Gastrocnemius medialis (tissue), 4 donors: ENCODE measurements at regions not wholly inside any gene's neighbourhood (a gene's known extent, or its start where the extent isn't known, plus 50 kb on each side); places are given as distances from the start of the nearest gene placed in this dataset.

Source experiments
- POLR2A ChIP-seq, 2 donors: fragments of 450-650 bp; IDR thresholded peaks; one replicate each; pipeline ENCODE4 v1.6.1; 2017; ENCODE audit warnings: antibody characterized with exemption in 2 of 2, mild to moderate bottlenecking in 2 of 2, moderate library complexity in 2 of 2
- TF ChIP-seq, protein P1 (sequence below), 5 experiments: fragments of 450-650 bp in 3 of 5; fragments of 200-600 bp in 2 of 5; sonication (generic) in 2 of 5; IDR thresholded peaks in 4 of 5; conservative IDR thresholded peaks in 1 of 5; 1 replicate in 4 of 5; 2 replicates in 1 of 5; pipeline ENCODE4 v1.5.1; 2016 to 2019; ENCODE audit warnings: antibody characterized with exemption in 5 of 5, mild to moderate bottlenecking in 3 of 5, moderate library complexity in 3 of 5

DNA sequence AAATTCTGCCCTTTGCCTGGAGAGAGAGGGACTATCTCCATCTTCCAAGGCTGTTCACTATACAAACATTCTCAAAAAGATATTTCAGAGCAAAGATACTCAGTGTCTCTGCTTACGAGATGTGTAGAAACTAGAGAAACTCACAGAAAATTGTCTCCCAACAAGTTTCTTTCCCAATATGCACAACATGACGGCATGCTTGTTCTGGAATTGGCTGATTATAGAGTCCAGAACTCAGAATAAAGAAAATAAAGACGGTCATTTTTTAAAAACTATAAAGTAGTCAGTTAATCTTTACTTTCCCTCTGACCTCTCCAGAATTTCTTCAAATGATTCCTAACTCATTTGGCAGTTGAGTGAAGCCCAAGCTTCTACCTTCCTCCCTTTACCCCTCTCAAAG, 285.5 kb upstream of the KLF3 start:
- TF ChIP-seq, protein P1, sequence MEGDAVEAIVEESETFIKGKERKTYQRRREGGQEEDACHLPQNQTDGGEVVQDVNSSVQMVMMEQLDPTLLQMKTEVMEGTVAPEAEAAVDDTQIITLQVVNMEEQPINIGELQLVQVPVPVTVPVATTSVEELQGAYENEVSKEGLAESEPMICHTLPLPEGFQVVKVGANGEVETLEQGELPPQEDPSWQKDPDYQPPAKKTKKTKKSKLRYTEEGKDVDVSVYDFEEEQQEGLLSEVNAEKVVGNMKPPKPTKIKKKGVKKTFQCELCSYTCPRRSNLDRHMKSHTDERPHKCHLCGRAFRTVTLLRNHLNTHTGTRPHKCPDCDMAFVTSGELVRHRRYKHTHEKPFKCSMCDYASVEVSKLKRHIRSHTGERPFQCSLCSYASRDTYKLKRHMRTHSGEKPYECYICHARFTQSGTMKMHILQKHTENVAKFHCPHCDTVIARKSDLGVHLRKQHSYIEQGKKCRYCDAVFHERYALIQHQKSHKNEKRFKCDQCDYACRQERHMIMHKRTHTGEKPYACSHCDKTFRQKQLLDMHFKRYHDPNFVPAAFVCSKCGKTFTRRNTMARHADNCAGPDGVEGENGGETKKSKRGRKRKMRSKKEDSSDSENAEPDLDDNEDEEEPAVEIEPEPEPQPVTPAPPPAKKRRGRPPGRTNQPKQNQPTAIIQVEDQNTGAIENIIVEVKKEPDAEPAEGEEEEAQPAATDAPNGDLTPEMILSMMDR (IDR thresholded peaks at IDR 0.05 in 4 of 5, conservative IDR thresholded peaks at IDR 0.05 in 1 of 5), result no peak
- no peak for TF ChIP-seq POLR2A (IDR thresholded peaks at IDR 0.05)
